ENCODE measurements at regions not wholly inside any gene's neighbourhood (a gene's known extent, or its start where the extent isn't known, plus 50 kb on each side); places are given as distances from the start of the nearest gene placed in this dataset.

GRCh38 chr13:107680115-107680514 is 535.2 kb downstream of the LIG4 start:
- H3K4me3 ChIP-seq (replicated peaks in 1 of 2; ENCODE audit: low read depth in 1 of 2, low read length in 2 of 2): no peak overlapping the region
- H3K9me2 ChIP-seq (ENCODE audit: insufficient read depth): no peaks in the 10 kb centered on the region
- peaks cover 9 to 26% of the 10 kb centered on the region in 2 experiments; a peak in 2 of 4 replicates for H3K9me3 ChIP-seq (ENCODE audit: control insufficient read depth in 1 of 2, insufficient read depth in 1 of 2, low read depth in 1 of 2, low read length in 2 of 2)
- DNase-seq (ENCODE audit: low read depth, low spot score): no peak
- no peak overlapping the region for H2AFZ ChIP-seq (ENCODE audit: low read depth, low read length, poor library complexity, severe bottlenecking)
- no peak for ATAC-seq
- RAD21 ChIA-PET (ENCODE audit: low non-redundant PET in 1 of 2, low total read pairs in 2 of 2, uncharacterized antibody in 2 of 2, unreplicated experiment in 2 of 2): no interaction called here
- no peaks in the 10 kb centered on the region for H3K27me3 ChIP-seq (ENCODE audit: insufficient read depth, low read length)
- H4K20me1 ChIP-seq (ENCODE audit: insufficient read depth): no peaks in the 10 kb centered on the region
- no peak overlapping the region for H3K4me2 ChIP-seq (ENCODE audit: low read length)
- no peak for TF ChIP-seq SIN3A (IDR thresholded peaks at IDR 0.05; ENCODE audit: low read depth)
- TF ChIP-seq RAD21 (IDR thresholded peaks at IDR 0.05; ENCODE audit: low read depth): no peak
- TF ChIP-seq YY1 (IDR thresholded peaks at IDR 0.05; ENCODE audit: extremely low read depth, insufficient replicate concordance, low read depth, low read length): no peak
- TF ChIP-seq TCF7L2 (IDR thresholded peaks at IDR 0.05; ENCODE audit: borderline replicate concordance, extremely low read depth, insufficient read depth, insufficient read length): no peak
- TF ChIP-seq CEBPB (IDR thresholded peaks at IDR 0.05; ENCODE audit: low read depth): no peak
- TF ChIP-seq EZH2phosphoT487 (IDR thresholded peaks at IDR 0.05; ENCODE audit: borderline replicate concordance): no peak
- no peak for TF ChIP-seq POLR2A (IDR thresholded peaks at IDR 0.05; ENCODE audit: borderline replicate concordance, extremely low read depth, insufficient read depth, insufficient read length)
- TF ChIP-seq FOSL1 (IDR thresholded peaks at IDR 0.05; ENCODE audit: low read depth): no peak
- no peak for TF ChIP-seq EGR1 (IDR thresholded peaks at IDR 0.05; ENCODE audit: low read depth)
- no peak for TF ChIP-seq JUND (IDR thresholded peaks at IDR 0.05)
- TF ChIP-seq REST (IDR thresholded peaks at IDR 0.05; ENCODE audit: low read depth): no peak
- no peak for TF ChIP-seq ELF1 (IDR thresholded peaks at IDR 0.05; ENCODE audit: borderline replicate concordance, low read depth)
- TF ChIP-seq POLR2AphosphoS5 (IDR thresholded peaks at IDR 0.05; ENCODE audit: low read depth, low read length): no peak
- no peak for TF ChIP-seq ZFX (IDR thresholded peaks at IDR 0.05)
- no peaks in the 10 kb centered on the region for H3K4me1 ChIP-seq (ENCODE audit: control insufficient read depth in 1 of 2, insufficient read depth in 2 of 2, low read length in 2 of 2)
- no TSS peak for BruUV-seq (replicated peaks)
- no peak overlapping the region for H3K27ac ChIP-seq (ENCODE audit: low read depth, low read length)
- no peaks in the 10 kb centered on the region for H3K79me2 ChIP-seq (ENCODE audit: insufficient read depth, low read length)
- no peaks in the 10 kb centered on the region for H3K36me3 ChIP-seq (ENCODE audit: control insufficient read depth in 1 of 2, insufficient read depth in 2 of 2, low read length in 2 of 2)
- H3K9ac ChIP-seq (ENCODE audit: low read length): no peak overlapping the region
- POLR2A ChIA-PET: no interaction called here
- CTCF ChIA-PET: interaction anchor here (1.1 kb wide), 1 partner anchor 16 kb away, joined by 3 read pairs; no protein-coding TSS in a partner anchor
- intact Hi-C loops (cut with micrococcal nuclease): no loop called here
